HFFc6 (cell line): ENCODE measurements at regions not wholly inside any gene's neighbourhood (a gene's known extent, or its start where the extent isn't known, plus 50 kb on each side); places are given as distances from the start of the nearest gene placed in this dataset.
"Not testable (repeated sequence)": the region's sequence is repeated elsewhere in the genome, so short reads cannot be mapped to it uniquely, and the experiment has no call there.

Experiments used
- DNase-seq: peaks from one replicate; pipeline ENCODE4 v3.0.0-alpha.2; 2018
- H3K27ac Mint-ChIP-seq: 2 replicates; pipeline ENCODE4 v1.8.0; 2020; ENCODE audit warnings: mild to moderate bottlenecking, mixed read lengths
- H3K27me3 Mint-ChIP-seq: 2 replicates; pipeline ENCODE4 v1.8.0; 2021; ENCODE audit warnings: mild to moderate bottlenecking, moderate library complexity, mixed read lengths; ENCODE audit not compliant: insufficient read depth
- H3K36me3 Mint-ChIP-seq: 2 replicates; pipeline ENCODE4 v1.8.0; 2021; ENCODE audit warnings: low read depth, mixed read lengths
- H3K4me1 Mint-ChIP-seq: 2 replicates; pipeline ENCODE4 v1.8.0; 2020; ENCODE audit warnings: low read depth, mixed read lengths
- H3K4me3 Mint-ChIP-seq: 2 replicates; pipeline ENCODE4 v1.8.0; 2020; ENCODE audit warnings: mild to moderate bottlenecking, moderate library complexity, mixed read lengths
- H3K9me3 Mint-ChIP-seq: 2 replicates; pipeline ENCODE4 v1.8.0; 2020; ENCODE audit warnings: mild to moderate bottlenecking, mixed read lengths
- TF ChIP-seq, protein P1 (sequence below): fragments of 200-600 bp; sonication (generic); IDR thresholded peaks from 2 replicates; pipeline ENCODE4 v1.5.0; 2021; ENCODE audit warnings: antibody characterized with exemption, mild to moderate bottlenecking

DNA sequence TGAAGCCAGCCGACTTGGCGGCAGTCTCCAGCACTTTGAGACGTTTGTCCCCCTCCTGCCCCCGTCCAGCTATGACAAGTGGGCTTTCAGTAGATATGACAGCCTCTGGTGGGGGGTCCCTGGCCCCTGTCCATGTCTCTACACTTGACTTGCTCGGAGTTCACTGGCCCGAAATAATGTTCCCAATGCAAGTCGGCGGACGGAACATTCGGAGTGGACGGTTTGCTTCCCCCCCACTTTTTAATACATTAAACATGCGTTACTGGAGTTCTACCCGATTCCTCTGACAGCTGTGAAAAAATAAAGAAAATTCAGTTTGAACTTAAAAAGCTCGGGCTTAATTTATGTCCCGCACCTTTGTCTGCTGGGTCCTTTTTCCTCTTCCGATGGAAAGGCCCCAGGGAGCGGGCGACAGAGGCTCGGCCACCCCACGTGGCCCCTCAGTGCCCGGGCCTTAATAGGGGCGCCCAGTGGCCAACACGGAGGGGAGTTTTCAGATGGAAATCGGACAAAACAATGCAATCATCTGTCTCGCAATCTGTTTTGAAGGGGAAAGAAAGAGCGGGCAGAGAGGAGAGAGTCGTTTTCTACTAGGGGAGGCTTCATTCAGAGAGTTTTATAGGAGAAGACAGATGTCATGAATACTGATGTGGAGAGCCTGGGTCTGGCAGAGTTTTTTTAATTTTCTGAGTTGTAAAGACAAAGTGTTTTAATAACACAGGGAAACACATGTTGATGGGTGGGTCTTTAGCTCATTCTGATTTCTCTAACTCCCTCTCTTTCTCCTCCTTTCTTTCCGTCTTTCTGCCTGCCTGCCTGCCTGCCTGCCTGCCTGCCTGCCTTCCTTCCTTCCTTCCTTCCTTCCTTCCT, 50.2 kb downstream of the SMIM38 start:
- H3K27me3 Mint-ChIP-seq, result peaks cover 32% of the 10 kb centered on the region
- H3K4me3 Mint-ChIP-seq, result no peak overlapping the region
- no peak overlapping the region for H3K27ac Mint-ChIP-seq

DNA sequence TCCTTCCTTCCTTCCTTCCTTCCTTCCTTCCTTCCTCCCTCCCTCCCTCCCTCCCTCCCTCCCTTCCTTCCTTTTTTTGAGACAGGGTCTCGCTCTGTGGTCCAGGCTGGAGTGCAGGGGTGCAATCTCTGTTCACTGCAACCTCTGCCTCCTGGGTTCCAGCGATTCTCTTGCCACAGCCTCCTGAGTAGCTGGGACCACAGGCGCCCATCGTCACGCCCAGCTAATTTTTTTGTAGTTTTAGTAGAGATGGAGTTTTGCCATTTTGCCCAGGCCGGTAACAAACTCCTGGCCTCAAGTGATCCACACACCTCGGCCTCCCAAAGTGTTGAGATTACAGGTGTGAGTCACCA, 50.9 kb downstream of the SMIM38 start:
- not testable (repeated sequence) for H3K4me3 Mint-ChIP-seq, H3K27ac Mint-ChIP-seq, DNase-seq, H3K36me3 Mint-ChIP-seq, H3K9me3 Mint-ChIP-seq, H3K4me1 Mint-ChIP-seq
- H3K27me3 Mint-ChIP-seq, result peaks cover 31% of the 10 kb centered on the region

More for the DNA sequence above, 50.2 kb downstream of the SMIM38 start:
- Mint-ChIP-seq H3K4me1 (no peaks in the 10 kb centered on the region), H3K36me3 (no peaks in the 10 kb centered on the region), H3K9me3 (peaks cover 5% of the 10 kb centered on the region; the same call in 1 of the 2 replicates)
- TF ChIP-seq, protein P1, sequence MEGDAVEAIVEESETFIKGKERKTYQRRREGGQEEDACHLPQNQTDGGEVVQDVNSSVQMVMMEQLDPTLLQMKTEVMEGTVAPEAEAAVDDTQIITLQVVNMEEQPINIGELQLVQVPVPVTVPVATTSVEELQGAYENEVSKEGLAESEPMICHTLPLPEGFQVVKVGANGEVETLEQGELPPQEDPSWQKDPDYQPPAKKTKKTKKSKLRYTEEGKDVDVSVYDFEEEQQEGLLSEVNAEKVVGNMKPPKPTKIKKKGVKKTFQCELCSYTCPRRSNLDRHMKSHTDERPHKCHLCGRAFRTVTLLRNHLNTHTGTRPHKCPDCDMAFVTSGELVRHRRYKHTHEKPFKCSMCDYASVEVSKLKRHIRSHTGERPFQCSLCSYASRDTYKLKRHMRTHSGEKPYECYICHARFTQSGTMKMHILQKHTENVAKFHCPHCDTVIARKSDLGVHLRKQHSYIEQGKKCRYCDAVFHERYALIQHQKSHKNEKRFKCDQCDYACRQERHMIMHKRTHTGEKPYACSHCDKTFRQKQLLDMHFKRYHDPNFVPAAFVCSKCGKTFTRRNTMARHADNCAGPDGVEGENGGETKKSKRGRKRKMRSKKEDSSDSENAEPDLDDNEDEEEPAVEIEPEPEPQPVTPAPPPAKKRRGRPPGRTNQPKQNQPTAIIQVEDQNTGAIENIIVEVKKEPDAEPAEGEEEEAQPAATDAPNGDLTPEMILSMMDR, result no peak
- no peak for DNase-seq

DNA sequence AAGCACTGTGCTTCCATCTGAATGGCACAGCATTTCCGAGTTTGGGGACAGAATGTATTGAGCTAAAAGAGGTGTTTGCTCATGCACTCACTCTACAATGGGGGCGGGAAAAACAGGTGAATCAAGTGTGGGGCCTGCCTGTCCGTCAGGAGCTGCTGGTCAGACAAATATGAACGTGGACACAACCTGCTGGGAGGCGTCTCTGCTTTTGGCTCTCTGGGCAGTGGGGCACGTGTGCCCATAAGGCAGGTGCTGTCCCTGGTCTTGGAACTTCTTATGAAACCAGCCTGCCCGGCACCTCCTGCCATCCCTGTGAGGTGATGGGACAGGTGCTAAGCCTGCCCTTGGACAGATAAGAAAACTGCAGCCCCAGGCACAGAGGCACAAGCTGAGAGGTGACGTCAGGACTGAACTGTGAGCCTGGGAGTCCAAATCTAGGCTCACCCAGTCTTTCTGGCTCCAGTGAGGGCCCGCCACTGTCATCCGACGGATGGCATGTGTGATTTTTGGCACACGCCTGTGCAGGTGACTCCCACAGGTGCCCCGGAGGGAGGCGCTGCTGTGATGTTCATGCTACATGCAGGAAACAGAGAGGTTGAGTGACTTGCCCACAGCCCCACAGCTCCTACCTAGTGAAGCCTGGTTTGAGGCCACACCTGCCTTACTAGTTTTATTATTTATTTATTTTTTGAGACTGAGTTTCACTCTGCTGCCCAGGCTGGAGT, 51.6 kb downstream of the SMIM38 start:
- Mint-ChIP-seq H3K4me3 (no peak overlapping the region), H3K27ac (no peak overlapping the region), H3K4me1 (no peaks in the 10 kb centered on the region), H3K9me3 (peaks cover 5% of the 10 kb centered on the region; the same call in 1 of the 2 replicates), H3K27me3 (peaks cover 33% of the 10 kb centered on the region), H3K36me3 (no peaks in the 10 kb centered on the region)
- DNase-seq, result no peak
- TF ChIP-seq, protein P1, result no peak

DNA sequence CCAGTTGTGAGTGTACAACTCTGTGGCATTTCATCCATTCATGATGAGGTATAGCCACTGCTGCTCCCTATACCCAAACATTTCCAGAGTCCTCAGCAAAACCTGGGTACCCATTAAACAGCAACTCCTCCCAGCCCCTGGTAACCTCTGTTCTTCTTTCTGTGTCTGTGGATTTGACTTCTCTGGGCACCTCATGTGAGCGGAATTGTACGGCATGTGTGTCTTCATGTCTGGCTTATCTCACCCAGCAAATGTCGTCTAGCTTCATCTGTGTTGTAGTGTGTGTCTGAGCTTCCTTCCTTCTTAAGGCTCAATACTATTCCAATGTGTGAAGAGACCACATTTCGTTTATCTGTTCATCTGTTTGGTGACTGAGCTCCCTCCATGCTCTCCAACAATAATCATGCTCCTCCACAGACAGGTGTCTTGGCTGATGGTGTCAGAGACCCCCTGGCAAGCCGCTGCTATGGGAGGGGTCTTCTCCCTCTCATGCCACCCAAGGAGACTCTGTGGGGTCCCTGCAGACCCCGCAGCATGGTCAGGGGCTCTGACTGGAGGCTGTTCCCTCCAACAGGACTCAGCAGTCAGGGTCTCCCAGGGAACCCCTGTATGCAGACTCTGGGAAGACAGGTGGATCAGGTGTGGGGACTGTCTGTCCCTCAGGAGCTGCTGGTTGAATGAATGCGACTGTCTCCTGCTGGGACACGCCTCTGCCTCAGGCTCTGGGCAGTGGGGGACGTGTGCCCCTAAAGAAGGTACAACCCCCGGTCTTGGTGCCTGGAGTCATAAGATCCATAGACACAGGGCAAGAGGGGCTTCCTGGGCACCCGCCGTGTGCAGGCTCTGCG, 52.7 kb downstream of the SMIM38 start:
- H3K36me3 Mint-ChIP-seq, result no peaks in the 10 kb centered on the region
- DNase-seq, result no peak
- H3K27me3 Mint-ChIP-seq, result peaks cover 33% of the 10 kb centered on the region
- no peak overlapping the region for H3K27ac Mint-ChIP-seq
- no peak overlapping the region for H3K4me3 Mint-ChIP-seq
- no peaks in the 10 kb centered on the region for H3K4me1 Mint-ChIP-seq
- H3K9me3 Mint-ChIP-seq, result peaks cover 5% of the 10 kb centered on the region; the same call in 1 of the 2 replicates
- TF ChIP-seq, protein P1, result peak; percentile 28; the same call in 1 of the 2 replicates

DNA sequence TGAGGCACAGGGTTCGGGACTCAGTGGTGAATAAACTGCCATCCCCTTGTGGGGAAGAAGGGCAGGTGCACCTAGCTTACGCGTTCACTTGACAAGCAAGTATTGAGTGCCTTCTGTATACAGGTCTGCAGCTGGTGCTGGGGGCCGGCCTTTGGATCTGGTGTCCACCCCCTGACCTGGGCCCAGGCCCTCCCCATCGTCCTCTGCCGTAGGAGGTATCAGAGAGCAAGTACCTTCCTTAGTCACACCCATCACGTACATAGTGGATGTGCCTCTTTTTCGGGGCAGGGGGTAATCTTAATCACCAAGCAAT, 53.3 kb downstream of the SMIM38 start:
- TF ChIP-seq, protein P1, result peak; percentile 2
- no peak for DNase-seq
- peaks cover 33% of the 10 kb centered on the region for H3K27me3 Mint-ChIP-seq
- H3K36me3 Mint-ChIP-seq, result no peaks in the 10 kb centered on the region
- H3K4me3 Mint-ChIP-seq, result no peak overlapping the region
- H3K4me1 Mint-ChIP-seq, result no peaks in the 10 kb centered on the region
- no peak overlapping the region for H3K27ac Mint-ChIP-seq
- peaks cover 5% of the 10 kb centered on the region; the same call in 1 of the 2 replicates for H3K9me3 Mint-ChIP-seq
